NCI-H1417 (cell line): ENCODE measurements at regions not wholly inside any gene's neighbourhood (a gene's known extent, or its start where the extent isn't known, plus 50 kb on each side); places are given as distances from the start of the nearest gene placed in this dataset.
"Not testable (repeated sequence)": the region's sequence is repeated elsewhere in the genome, so short reads cannot be mapped to it uniquely, and the experiment has no call there.

ENCODE experiments used
- DNase-seq, 3 experiments: peaks; one replicate each; lab custom pipeline; 2025; lab: John Stamatoyannopoulos, UW

GRCh38 chr5:143533978-143534760, 130.7 kb upstream of the NR3C1 start:
- no peak for DNase-seq

DNA sequence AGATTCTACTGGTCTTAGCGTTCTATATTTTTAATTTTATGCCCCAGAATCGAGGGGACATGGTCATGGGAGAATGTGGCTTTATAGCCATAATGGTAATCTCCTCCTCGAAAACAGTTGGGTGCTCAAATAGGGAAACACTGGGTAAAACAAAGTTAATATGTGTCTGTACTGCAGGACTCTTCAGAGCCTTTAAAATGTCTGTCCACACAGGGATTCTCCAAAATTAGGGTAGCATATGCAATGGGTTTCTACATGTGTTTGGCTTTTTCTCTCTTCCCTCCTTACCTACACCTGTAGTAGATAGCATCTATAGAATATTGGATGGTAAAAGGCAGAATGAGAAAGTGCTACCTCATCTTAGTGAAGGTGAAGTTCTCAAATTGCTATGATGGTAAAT, 130.0 kb upstream of the NR3C1 start:
- DNase-seq = no peak

DNA sequence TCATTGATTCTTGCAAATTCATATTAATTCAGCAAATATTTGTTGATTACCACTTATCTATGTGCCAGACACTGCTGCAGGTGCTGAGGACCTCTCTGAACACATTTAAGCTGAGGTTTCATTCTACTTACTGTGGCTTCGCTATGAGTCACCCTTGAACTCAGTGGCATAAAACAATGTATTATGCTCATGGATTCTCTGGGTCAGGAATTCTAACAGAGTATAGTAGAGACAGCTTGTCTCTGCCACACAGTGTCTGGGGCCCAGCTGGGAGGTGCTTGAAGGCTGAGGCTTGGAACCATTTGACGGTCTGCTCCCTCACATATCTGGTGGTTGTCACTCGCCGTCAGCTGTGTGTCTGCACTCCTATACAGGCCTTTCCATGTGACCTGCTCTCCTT, 124.3 kb upstream of the NR3C1 start:
- no peak for DNase-seq

- DNase-seq = no peak
Observed at GRCh38 chr5:143525176-143525575, 121.7 kb upstream of the NR3C1 start.

DNA sequence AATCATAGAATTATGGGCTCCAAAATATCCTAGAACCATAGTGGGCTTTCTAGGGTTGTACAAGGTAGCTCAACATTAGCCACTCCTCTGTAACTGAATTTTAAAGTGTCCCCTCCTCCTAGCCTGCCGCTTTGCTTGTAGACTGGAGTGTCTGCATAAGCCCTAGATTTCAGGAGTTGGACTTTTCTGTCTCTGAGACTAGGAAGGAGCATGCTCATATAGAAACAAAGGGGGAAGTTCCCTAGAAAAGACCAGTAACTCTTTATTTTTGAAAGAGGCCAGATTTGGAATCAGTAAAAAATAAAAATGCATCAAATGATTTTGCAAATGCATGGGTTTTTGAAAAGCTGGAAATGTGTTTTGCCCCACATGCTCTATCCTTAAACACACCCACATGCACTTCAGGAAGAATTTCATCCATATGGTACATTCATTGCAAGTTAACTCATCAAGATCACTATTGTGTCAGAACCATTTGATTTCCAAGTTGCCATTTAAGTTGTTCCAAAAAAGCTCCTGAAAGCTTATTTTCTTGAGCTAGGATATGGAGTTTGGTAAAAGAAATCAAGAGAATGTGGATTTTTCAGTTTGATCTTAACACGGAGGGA, 121.0 kb upstream of the NR3C1 start:
- no peak for DNase-seq

- peak in 1 of 3 experiments; percentile 1 for DNase-seq
Observed at GRCh38 chr5:143521846-143522400, 118.4 kb upstream of the NR3C1 start.

DNA sequence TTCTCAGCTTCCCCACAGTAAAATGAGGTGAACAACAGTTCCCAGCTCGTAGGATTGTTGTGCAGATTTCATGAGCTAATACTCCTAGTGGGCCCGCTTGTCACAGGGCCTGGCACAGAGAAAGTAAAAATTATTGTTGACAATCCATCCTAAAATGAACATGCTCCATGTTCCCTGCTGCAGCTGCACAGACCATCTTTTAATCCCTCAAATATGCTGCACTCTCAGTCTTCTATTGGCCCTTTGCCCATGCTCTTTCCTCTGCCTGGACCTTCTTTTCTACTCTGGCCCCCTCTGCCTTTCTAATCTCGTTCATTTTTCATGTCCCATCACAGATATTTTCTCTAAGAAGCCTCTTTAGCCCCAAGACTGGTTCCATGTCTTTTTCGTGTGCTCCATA, 117.7 kb upstream of the NR3C1 start:
- no peak for DNase-seq

DNA sequence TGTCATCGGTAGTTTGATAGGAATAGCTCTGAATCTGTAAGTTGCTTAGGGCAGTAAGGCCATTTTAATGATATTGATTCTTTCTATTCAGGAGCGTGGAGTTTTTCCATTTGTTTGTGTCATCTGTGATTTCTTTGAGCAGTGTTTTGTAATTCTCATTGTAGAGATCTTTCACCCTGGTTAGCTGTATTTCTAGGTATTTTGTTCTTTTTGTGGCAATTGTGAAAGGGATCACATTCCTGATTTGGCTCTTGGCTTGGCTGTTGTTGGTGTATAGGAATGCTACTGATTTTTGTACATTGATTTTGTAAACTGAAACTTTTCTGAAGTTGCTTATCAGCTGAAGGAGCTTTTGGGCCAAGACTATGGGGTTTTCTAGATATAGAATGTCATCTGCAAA, 115.7 kb upstream of the NR3C1 start:
- not testable (repeated sequence) for DNase-seq

- not testable (repeated sequence) for DNase-seq
Observed at GRCh38 chr5:143517824-143518223, 114.3 kb upstream of the NR3C1 start.

- no peak for DNase-seq
Observed at GRCh38 chr5:143516249-143516648, 112.8 kb upstream of the NR3C1 start.

DNA sequence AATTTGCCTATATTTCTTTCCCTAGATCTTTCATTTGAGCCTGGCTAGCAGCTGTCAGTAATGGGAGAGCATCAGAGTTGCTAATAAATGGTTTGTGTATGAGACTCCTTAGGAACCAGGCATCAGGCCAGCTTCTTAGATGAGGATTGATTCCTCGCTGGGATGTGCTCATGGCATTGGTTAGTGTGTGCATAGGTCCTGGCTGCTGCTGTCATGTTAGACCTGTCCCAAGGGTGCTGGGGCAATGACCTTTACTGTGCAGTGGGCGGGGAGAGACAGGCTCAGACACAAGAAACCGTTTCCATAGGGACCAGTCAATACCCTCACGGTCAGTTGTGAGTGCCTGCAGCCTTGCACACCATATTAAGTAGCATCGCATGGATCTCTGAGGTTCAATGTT, 112.3 kb upstream of the NR3C1 start:
- DNase-seq = peak in 1 of 3 experiments; percentile 1

DNA sequence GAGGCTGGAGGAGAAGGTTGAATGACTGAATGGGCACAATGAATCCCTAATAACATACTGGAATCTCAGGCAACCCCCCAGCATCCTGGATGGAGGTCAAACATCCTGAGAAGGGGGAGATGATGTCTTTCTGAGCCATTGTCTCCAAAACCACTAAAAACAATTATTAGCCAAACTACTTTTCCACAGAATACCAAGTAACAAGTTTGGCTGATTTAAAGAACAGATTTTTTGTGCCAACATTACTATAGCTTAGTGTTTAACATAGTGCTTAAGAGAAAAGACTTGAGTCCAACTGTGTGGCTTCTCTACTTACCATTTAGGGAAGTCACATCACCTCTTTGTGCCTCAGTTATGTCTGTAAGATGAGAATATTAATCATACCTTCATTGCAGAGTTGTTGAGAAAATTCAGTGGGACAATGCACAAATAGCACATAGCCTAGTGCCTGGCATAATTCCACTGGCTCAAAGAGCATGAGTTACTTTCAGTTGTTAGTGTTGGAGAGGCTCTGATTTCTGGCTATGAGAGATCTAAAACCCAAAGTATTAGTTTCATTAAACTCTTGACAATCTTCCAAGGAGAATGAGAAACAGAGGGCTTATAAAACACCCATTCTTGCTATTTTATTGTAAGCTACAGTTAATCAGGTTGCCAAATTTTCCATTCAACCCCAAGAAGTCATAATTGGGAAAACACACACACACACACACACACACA, 111.3 kb upstream of the NR3C1 start:
- DNase-seq = no peak

GRCh38 chr5:143513720-143514119, 110.2 kb upstream of the NR3C1 start:
- no peak for DNase-seq

DNA sequence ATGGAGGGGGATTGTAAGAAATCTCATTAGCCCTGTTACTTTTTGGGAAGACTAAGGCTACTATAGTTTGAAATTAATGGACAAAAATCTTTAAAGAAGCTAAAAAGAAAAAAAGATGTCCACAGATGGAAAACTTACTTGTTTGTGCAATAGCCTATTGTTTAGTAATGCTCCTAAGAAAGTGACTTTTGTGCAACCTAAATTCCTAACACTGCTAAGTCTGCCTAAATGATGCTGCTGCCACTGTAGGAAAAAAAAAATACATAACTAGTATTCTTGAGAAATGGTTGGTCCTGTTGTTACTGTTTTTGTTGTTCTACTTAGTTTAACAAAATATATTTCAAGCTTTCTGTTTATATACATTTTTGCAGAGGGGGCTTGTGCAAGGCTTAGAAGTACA, 108.2 kb upstream of the NR3C1 start:
- DNase-seq = no peak

DNA sequence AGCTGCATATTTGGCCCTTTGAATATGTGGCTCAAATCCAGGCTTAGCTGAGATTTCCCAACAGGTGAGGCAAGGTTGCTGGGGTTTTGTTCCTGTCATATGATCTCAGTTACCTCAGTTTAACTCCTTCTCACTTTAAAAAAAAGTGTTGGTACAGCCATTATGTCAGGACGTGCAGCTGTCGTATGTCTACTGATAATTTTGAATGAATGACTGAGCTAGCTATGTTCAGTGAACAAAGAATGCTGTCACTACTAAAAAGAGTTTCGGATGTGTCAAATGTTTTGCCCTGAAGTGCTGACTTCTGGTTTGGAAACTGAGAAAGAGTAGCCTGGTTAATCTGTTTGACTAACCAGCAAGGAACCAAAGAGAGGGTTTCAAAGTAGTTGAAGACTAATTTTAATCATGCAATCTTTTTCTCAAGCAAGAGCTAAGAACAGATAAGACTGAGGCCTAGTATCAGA, 106.3 kb upstream of the NR3C1 start:
- DNase-seq = no peak

GRCh38 chr5:143506836-143507552, 103.5 kb upstream of the NR3C1 start:
- DNase-seq = no peak

GRCh38 chr5:143505934-143506333, 102.4 kb upstream of the NR3C1 start:
- DNase-seq = no peak

GRCh38 chr5:143505354-143505753, 101.9 kb upstream of the NR3C1 start:
- DNase-seq = no peak

GRCh38 chr5:143501310-143502044, 98.0 kb upstream of the NR3C1 start:
- DNase-seq = no peak

DNA sequence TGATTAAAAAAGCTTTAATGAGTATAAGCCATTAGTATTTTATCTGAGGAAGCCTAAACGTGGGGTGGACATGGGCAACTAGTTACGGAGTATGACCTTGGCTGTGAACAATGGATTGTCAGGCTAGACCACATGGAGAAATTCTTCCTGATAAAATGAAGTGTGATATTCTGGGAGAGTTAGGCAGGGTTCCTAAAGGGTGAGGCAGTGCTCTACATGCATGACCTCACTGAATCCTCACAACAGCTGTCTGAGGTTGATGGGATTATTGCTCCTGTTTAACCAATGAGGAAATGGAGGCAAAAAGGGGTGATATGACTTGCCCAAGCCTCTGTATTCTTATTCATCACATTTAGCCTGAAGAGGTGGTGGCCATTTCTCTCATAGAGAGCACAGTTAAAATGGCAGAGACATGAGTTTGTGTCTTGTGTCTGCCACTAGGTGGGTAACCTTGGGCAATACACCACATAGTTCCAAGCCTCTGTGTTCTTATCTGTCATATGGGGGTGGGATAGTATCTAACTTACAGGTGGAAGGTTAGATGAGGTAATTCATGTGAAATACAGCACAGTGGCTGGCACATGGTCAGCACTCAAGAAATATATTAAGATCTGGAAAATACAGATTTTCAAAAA, 96.1 kb upstream of the NR3C1 start:
- DNase-seq = no peak

DNA sequence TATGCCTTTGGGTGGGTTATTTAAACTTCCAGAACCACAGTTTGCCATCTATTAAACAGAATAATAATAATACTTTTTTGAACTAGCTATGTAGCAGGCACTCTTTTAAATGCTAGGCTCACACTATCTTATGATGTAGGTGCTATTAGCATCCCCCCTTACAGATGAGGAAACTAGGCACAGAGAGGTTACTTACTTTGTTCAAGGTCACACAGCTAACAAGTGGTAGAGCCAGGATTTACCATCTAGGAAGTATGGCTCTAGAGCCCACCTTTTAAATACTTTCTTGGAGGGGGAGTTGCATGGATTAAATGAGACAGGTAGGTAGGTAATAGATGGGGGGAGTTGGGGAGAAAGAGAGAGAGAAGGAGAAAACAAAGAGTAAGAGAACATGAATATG, 95.3 kb upstream of the NR3C1 start:
- DNase-seq = no peak
